Activated naive CD8-positive, alpha-beta T cell treated with anti-CD3 and anti-CD28 coated beads, Interleukin-2, amount 10 ng/mL, durations not matched to agents 7 days and 5 days (primary cell): ENCODE measurements at regions not wholly inside any gene's neighbourhood (a gene's known extent, or its start where the extent isn't known, plus 50 kb on each side); places are given as distances from the start of the nearest gene placed in this dataset.

Source experiments
- ATAC-seq: fragments of 150-1000 bp; cut with Tn5 transposase; one replicate; pipeline ENCODE4 v1.10.0; 2021; ENCODE audit warnings: low read depth, moderate library complexity
- POLR2A ChIA-PET: fragments of 350-600 bp; sonication (Branson Sonifier 250); formaldehyde crosslinking; loops from one replicate; lab custom pipeline; 2021; ENCODE audit warnings: antibody characterized with exemption; lab: Charles Lee
- DNase-seq: peaks from one replicate; pipeline ENCODE4 v3.0.0; 2021
- H3K27ac Mint-ChIP-seq: one replicate; pipeline ENCODE4 v1.8.0; 2022; ENCODE audit warnings: mild to moderate bottlenecking, mixed read lengths
- H3K27me3 Mint-ChIP-seq: one replicate; pipeline ENCODE4 v1.8.0; 2022; ENCODE audit warnings: mild to moderate bottlenecking, moderate library complexity, mixed read lengths
- H3K36me3 Mint-ChIP-seq: one replicate; pipeline ENCODE4 v1.8.0; 2021; ENCODE audit warnings: mild to moderate bottlenecking, mixed read lengths
- H3K4me1 Mint-ChIP-seq: one replicate; pipeline ENCODE4 v1.8.0; 2021; ENCODE audit warnings: mixed read lengths
- H3K4me3 Mint-ChIP-seq: one replicate; pipeline ENCODE4 v1.8.0; 2022; ENCODE audit warnings: mild to moderate bottlenecking, moderate library complexity, mixed read lengths
- H3K9me3 Mint-ChIP-seq: one replicate; pipeline ENCODE4 v1.8.0; 2021; ENCODE audit warnings: mixed read lengths

GRCh38 chr3:68334367-68334986 is 597.9 kb downstream of the TAFA4 start:
- DNase-seq = no peak
- POLR2A ChIA-PET = no interaction called here
- H3K4me3 Mint-ChIP-seq = no peak overlapping the region
- no peaks in the 10 kb centered on the region for H3K36me3 Mint-ChIP-seq
- no peak overlapping the region for H3K27ac Mint-ChIP-seq
- H3K4me1 Mint-ChIP-seq = no peaks in the 10 kb centered on the region
- H3K9me3 Mint-ChIP-seq = peaks cover 2% of the 10 kb centered on the region
- no peaks in the 10 kb centered on the region for H3K27me3 Mint-ChIP-seq
- no peak for ATAC-seq

DNA sequence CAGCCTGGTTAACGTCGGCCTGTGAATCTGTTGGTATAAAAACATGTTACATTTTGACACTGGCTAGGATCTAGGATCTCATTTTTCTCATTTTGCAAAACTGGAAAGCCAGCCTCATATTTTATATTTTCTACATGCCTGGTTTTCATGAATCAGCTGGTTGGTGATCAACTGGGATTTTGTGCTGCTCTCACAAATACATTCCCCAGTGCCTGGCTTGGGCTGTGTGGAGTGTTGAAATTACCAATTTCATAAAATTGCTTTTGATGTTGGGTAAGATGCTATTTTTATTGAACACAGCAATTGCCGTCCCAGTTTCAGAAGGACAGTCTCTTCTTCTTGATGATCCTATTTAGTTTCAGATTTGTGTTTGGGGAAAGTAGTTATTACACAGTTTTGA is 604.3 kb downstream of the TAFA4 start:
- H3K27ac Mint-ChIP-seq = no peak overlapping the region
- H3K9me3 Mint-ChIP-seq = peaks cover 3% of the 10 kb centered on the region
- H3K4me1 Mint-ChIP-seq = no peaks in the 10 kb centered on the region
- no peak for ATAC-seq
- no peaks in the 10 kb centered on the region for H3K27me3 Mint-ChIP-seq
- POLR2A ChIA-PET = no interaction called here
- no peaks in the 10 kb centered on the region for H3K36me3 Mint-ChIP-seq
- no peak overlapping the region for H3K4me3 Mint-ChIP-seq
- DNase-seq = no peak

DNA sequence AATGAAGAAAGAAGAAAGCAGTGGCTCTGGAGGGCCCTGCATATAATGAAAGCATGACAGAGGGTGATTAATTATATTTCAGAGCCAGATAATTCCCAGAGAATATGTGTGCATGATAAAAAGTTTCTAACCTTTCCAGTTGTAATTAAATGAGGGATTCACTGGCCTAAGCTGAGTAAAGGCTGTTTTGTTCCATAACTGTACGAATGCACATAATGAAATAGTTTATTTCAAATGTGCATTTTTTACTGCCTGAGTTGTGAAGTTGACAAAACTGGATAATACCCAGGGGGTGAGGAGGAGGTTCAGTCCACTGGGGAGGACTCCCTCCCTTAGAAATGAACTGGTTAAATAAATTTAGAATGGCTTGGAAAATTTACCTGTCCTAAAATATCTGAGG is 616.4 kb downstream of the TAFA4 start:
- Mint-ChIP-seq H3K4me1 (no peaks in the 10 kb centered on the region), H3K36me3 (no peaks in the 10 kb centered on the region), H3K27ac (no peak overlapping the region), H3K4me3 (no peak overlapping the region), H3K9me3 (peaks cover 8% of the 10 kb centered on the region), H3K27me3 (no peaks in the 10 kb centered on the region)
- ATAC-seq (no peak), DNase-seq (no peak)
- POLR2A ChIA-PET = no interaction called here

DNA sequence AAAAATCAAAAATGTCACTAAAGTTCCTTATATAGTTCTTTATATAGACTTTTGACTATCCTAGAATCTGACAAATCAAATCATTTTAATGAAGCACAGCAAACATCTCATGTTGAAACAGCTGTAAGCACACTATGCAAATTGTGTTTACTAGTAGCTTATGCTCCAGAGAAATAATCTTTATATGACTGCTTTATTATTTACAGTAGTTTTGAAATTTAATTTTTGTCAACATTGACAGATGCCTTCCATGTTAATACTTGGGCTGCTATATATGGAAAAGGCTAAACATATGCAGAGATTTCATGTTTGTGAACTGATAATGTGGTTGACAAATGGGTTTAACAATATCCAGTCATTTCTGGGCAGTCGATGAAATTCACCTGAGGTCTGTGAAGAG is 616.8 kb downstream of the TAFA4 start:
- POLR2A ChIA-PET = no interaction called here

GRCh38 chr3:68306571-68306970 is 625.8 kb downstream of the TAFA4 start:
- no peak overlapping the region for H3K4me3 Mint-ChIP-seq
- no peaks in the 10 kb centered on the region for H3K27me3 Mint-ChIP-seq
- no peaks in the 10 kb centered on the region for H3K9me3 Mint-ChIP-seq
- ATAC-seq (peak; percentile 56), DNase-seq (no peak)
- H3K36me3 Mint-ChIP-seq = no peaks in the 10 kb centered on the region
- no peaks in the 10 kb centered on the region for H3K4me1 Mint-ChIP-seq
- POLR2A ChIA-PET = no interaction called here
- no peak overlapping the region for H3K27ac Mint-ChIP-seq

More for the DNA sequence above, 616.8 kb downstream of the TAFA4 start:
- Mint-ChIP-seq H3K4me1 (no peaks in the 10 kb centered on the region), H3K36me3 (no peaks in the 10 kb centered on the region), H3K9me3 (peaks cover 8% of the 10 kb centered on the region), H3K27ac (no peak overlapping the region), H3K4me3 (no peak overlapping the region), H3K27me3 (no peaks in the 10 kb centered on the region)
- no peak for ATAC-seq
- no peak for DNase-seq

- POLR2A ChIA-PET = no interaction called here
- Mint-ChIP-seq H3K4me3 (no peak overlapping the region), H3K4me1 (no peaks in the 10 kb centered on the region)
These were observed 636.9 kb downstream of the TAFA4 start for GRCh38 chr3:68295457-68295856.

DNA sequence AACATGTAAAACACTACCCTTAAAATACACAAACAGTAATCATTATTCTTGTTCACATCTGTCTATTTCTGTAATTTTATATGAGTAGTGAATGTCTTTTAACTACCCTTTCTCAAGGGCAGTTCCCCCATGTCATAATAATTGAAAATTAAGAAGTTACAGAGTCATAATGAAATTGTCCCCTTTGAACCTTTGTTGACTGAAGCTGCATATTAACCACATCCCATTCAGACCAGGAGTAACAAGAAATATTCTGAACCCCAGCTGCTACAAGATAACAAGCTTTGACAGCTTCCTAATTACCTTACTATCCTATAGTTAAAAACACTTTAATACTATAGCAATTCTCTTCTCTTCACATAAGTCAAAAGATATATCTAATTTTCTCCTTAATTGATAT is 635.9 kb upstream of the SUCLG2 start:
- Mint-ChIP-seq H3K9me3 (peaks cover 1% of the 10 kb centered on the region), H3K4me1 (no peaks in the 10 kb centered on the region), H3K36me3 (no peaks in the 10 kb centered on the region), H3K4me3 (no peak overlapping the region), H3K27me3 (no peaks in the 10 kb centered on the region), H3K27ac (no peak overlapping the region)
- POLR2A ChIA-PET = no interaction called here
- DNase-seq (no peak), ATAC-seq (no peak)

More at GRCh38 chr3:68295457-68295856, 636.9 kb downstream of the TAFA4 start:
- Mint-ChIP-seq H3K27me3 (no peaks in the 10 kb centered on the region), H3K9me3 (peaks cover 5% of the 10 kb centered on the region), H3K36me3 (no peaks in the 10 kb centered on the region), H3K27ac (no peak overlapping the region)
- no peak for DNase-seq
- no peak for ATAC-seq

DNA sequence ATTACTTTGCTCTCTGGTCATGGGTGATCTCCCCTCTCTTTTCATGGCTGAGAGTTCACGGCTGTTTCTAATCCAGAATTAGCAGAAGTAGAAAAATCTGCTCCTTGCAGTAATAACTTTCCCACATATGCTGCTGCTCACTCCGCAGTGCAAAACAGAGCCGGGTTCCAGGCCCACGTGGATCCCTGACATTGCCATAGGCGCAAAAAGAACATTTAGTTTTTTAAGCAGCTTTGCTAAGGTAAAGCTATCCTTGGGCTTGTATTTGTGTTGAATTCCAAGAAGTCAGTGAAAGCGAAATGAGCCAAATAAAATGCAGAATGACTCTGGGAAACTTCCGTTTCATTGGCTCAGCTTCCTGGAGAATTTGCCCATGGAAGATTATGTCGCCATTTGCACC is 633.7 kb upstream of the SUCLG2 start:
- Mint-ChIP-seq H3K9me3 (peaks cover 1% of the 10 kb centered on the region), H3K27ac (no peak overlapping the region), H3K36me3 (no peaks in the 10 kb centered on the region)

GRCh38 chr3:68287101-68287500 is 632.7 kb upstream of the SUCLG2 start:
- POLR2A ChIA-PET = no interaction called here
- no peak overlapping the region for H3K27ac Mint-ChIP-seq
- H3K36me3 Mint-ChIP-seq = no peaks in the 10 kb centered on the region
- no peaks in the 10 kb centered on the region for H3K4me1 Mint-ChIP-seq
- no peaks in the 10 kb centered on the region for H3K27me3 Mint-ChIP-seq
- DNase-seq (no peak), ATAC-seq (no peak)
- H3K4me3 Mint-ChIP-seq = no peak overlapping the region
- H3K9me3 Mint-ChIP-seq = peaks cover 3% of the 10 kb centered on the region

More for the DNA sequence above, 633.7 kb upstream of the SUCLG2 start:
- ATAC-seq (no peak), DNase-seq (no peak)
- Mint-ChIP-seq H3K27me3 (no peaks in the 10 kb centered on the region), H3K4me1 (no peaks in the 10 kb centered on the region), H3K4me3 (no peak overlapping the region)
- POLR2A ChIA-PET = no interaction called here

- Mint-ChIP-seq H3K27me3 (no peaks in the 10 kb centered on the region), H3K27ac (no peak overlapping the region), H3K4me1 (no peaks in the 10 kb centered on the region), H3K4me3 (no peak overlapping the region), H3K9me3 (no peaks in the 10 kb centered on the region), H3K36me3 (no peaks in the 10 kb centered on the region)
- DNase-seq (no peak), ATAC-seq (no peak)
- POLR2A ChIA-PET = no interaction called here
These were observed 619.9 kb upstream of the SUCLG2 start for GRCh38 chr3:68274286-68274685.

- peaks cover 1% of the 10 kb centered on the region for H3K9me3 Mint-ChIP-seq
- H3K27ac Mint-ChIP-seq = no peak overlapping the region
- H3K36me3 Mint-ChIP-seq = no peaks in the 10 kb centered on the region
- POLR2A ChIA-PET = no interaction called here
- H3K27me3 Mint-ChIP-seq = no peaks in the 10 kb centered on the region
- H3K4me3 Mint-ChIP-seq = no peak overlapping the region
- ATAC-seq (no peak), DNase-seq (no peak)
- H3K4me1 Mint-ChIP-seq = no peaks in the 10 kb centered on the region
These were observed 616.7 kb upstream of the SUCLG2 start for GRCh38 chr3:68271145-68271544.

DNA sequence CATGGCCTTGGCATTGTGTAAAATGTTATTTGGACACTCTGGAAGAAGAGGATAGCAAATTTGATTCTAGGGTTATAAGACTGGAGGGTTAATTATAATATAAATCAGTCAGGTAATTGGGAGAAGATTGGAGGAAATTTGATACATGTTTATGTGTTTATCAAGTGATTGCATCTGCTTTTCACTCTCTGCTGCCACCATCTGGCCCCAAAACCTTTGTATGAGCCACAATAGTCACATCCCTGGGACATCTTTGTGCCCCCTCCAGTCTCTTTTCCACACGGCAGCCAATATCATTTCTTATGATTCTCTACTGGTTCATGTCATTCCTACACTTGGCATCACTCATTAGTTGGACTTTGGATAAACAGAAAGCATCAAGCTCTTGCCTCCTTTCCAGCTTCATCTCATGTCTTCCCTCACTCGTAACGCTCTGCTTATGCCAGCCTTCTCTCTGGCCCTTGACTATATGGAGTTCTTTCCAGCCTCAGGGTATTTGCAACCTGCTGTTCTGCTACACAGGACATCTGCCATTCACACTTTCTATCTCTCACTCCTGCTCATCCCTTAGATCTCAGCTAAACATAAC is 602.3 kb upstream of the SUCLG2 start:
- Mint-ChIP-seq H3K27me3 (no peaks in the 10 kb centered on the region), H3K4me1 (no peaks in the 10 kb centered on the region), H3K27ac (no peak overlapping the region), H3K36me3 (no peaks in the 10 kb centered on the region), H3K4me3 (no peak overlapping the region), H3K9me3 (no peaks in the 10 kb centered on the region)
- DNase-seq = no peak
- POLR2A ChIA-PET = no interaction called here
- no peak for ATAC-seq

GRCh38 chr3:68249265-68249664 is 594.9 kb upstream of the SUCLG2 start:
- H3K9me3 Mint-ChIP-seq = no peaks in the 10 kb centered on the region
- no peak overlapping the region for H3K4me3 Mint-ChIP-seq
- POLR2A ChIA-PET = no interaction called here
- ATAC-seq = no peak
- no peaks in the 10 kb centered on the region for H3K27me3 Mint-ChIP-seq
- H3K36me3 Mint-ChIP-seq = peaks cover 3% of the 10 kb centered on the region
- no peak for DNase-seq
- H3K27ac Mint-ChIP-seq = no peak overlapping the region
- H3K4me1 Mint-ChIP-seq = no peaks in the 10 kb centered on the region

- no peaks in the 10 kb centered on the region for H3K27me3 Mint-ChIP-seq
- DNase-seq (no peak), ATAC-seq (no peak)
- no peaks in the 10 kb centered on the region for H3K36me3 Mint-ChIP-seq
- no peak overlapping the region for H3K27ac Mint-ChIP-seq
- H3K4me3 Mint-ChIP-seq = no peak overlapping the region
- POLR2A ChIA-PET = no interaction called here
- H3K9me3 Mint-ChIP-seq = no peaks in the 10 kb centered on the region
- H3K4me1 Mint-ChIP-seq = no peaks in the 10 kb centered on the region
These were observed 588.2 kb upstream of the SUCLG2 start for GRCh38 chr3:68242606-68243005.
